ENCODE measurements at regions not wholly inside any gene's neighbourhood (a gene's known extent, or its start where the extent isn't known, plus 50 kb on each side); places are given as distances from the start of the nearest gene placed in this dataset.

DNA sequence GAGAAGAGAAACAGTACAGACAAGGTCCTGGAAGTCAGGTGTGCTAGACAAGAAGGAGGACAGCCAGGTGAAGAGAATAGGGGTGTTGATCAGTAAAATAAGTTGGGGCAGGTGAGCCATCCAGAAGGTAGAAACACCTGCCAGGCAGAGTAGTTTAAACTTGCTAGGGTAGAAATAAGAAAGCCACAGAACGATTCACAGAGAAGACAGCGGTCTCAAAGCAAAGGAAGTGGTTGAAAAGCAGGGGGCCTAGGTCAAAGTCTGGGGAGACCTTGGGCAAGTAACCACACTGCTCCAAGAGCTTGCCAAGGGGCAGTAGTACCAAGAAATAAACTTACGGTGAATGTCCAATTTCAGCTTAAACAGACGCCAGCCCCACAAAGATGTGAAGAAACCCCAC lies 116.6 kb upstream of the PROX1 start:
- no peak for DNase-seq (ENCODE audit: low read depth)

DNA sequence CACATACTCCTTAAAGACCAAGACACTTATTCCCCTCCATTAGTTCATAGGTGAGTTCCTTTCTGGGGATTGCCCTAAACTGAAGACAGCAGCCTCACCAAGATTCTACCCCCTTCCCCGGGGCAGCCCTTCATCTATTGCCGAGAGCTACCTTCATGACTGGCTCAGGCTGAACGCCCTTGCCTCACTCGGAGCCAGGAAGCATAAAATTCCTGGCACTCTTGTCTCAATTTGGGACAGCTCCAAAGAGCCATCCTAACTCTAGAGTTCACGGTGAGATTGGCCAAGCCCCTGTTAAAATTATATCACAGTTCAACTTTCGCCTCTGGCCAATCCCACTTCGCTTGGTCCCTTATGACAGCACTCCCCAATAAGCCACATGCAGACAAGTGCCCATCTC lies 113.0 kb upstream of the PROX1 start:
- no peak for DNase-seq (ENCODE audit: low read depth)

DNA sequence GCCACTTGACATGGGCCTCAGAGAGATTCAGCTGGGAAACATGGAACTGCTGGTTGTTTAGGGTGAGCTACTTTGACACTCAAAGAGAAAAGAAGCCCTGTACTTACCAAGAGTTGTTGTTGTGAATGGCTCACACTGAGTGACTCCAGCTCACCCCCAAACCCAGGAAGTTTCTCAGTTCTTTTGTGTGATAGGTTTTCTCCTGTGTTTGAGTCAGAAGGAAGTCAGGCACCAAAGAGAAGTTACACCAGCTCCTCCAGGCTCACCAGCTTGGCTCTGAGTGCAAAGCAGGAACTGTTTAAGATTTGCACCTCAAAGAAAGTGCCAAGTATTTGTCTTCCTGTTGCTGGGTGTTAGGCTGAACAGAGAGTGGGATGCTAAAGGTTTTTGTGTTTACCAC lies 111.2 kb upstream of the PROX1 start:
- no peak for DNase-seq (ENCODE audit: low read depth)

DNA sequence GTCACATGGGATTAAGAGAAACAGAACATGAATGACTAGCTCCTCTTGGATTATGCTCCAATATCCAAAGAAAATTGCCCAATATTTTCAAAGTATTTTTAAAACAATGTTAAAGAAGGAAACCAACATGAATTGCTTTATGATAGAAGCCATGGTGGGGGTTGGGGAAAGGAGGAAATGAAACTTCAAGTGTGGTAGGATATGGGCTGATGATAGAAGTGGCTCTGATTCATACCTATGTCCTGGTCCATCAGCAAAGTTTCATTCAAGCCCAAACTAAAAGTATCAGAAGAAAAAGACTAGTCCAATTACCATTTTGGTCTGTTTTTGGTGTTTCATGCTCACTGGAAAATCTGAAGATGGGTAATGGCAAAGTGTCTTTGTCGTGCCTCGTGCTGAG lies 104.2 kb upstream of the PROX1 start:
- no peak for DNase-seq (ENCODE audit: low read depth)

DNA sequence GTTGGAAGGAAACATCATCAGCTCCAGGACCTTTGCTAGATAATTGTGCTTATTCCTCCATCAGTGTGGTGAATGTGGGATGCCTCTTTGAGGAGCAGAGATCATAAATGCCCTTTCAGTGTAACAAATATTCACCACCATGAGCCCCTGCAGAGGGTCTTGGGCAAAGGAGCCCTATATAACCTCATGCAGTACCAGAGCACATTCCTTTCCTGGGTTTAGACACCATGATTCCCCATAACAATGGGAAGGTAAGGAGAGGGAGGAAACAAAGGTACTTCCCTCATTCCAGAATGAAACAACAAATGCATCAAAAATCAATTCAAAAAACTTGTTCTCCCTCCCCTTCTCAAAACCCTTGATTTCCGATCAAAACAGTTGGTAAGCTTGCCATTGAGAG lies 103.4 kb upstream of the PROX1 start:
- no peak for DNase-seq (ENCODE audit: low read depth)

DNA sequence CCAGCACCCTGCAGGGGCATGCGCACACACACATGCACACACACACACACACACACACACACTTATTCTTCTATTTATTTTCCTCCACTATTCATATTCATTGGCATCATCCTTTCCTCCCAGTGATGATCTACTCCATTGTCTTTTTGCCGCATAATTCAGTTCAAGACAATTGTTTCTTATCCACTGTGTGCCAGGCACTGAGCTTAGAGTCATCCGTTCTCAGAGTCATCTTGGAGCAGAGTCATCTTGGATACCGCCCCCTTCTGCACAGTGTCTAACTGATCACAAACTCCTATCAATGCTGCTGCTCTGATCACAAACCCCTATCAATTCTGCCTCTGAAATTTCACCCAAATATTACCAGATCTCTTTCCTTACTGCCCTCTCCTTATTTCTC lies 102.8 kb upstream of the PROX1 start:
- DNase-seq (ENCODE audit: low read depth), result no peak

DNA sequence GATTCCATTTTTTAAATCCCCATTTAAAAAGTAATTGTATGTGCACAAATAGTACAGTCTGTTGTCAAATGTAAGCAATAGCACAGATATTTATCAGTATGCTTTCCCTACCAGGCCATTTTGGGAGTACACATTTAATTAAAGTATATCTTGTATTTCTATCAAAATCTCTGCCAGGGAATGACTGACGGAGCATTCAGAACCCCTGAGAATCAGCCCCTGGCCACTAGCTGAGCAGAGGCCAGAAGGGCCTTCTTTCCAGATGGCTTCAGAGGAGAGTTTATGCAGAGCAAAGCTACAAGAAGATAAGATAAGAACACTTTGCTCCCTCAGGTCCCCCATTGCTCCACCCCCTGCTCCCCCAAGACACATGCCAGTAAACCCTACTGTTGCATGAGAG lies 99.9 kb upstream of the PROX1 start:
- DNase-seq (ENCODE audit: low read depth), result no peak

DNA sequence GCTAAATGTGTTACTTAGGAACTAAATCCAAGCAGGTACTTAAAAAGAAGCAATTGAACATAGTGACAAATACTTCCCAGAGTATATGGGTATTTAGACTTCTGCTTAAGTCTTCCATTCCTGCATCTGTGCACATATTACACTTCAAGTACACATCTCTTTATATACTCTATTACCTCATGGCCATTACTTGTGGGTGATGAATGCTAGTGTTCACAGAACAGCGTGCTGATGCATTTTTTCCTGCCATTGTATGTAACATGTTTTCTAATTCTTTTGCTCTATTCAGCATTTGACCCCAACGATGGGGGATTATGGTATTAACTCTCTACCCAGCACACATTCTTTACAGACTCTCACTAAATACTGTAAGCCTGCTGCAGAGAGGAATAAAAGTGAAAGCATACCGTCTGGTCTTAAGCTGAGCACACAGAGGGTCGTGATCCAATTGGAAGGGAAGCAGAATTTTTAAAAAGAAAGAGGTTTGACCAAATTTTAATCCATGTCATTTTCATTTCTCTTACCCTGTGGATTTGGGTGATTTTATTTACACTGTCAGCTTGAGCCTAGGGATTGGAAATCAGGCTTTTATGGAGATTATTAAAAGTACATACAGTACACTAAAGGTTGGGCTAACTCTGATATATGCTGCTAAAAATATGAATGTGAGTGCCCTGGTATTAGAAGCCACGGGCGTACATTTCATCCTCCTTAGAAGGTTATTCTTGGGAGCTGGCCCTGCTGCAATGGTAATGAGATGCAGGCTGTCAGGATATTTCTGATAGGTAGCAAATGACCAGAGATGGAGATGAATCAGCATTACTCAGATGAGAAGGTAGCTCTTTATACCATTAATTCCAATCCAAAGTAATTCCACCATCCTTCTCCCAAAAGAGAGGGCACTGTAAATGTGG lies 95.5 kb upstream of the PROX1 start:
- no peak for DNase-seq (ENCODE audit: low read depth)

DNA sequence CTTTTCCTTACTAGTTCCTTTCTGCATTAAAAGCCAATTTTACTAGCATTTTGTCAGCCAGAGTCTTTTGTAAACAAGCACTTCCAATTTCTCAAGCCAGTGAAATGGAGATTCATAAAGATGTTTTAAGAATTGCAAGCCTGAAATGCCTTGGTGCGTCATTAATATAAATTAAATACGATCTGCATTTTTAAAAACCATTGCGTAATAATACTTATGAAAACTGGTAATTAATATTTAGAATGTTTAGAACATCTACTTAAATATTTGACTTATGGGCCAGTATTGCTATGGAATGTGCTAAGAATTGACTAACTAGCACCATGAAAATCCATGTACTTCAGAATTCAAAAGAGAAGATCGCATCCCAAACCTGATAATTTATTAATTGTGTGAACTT lies 89.1 kb upstream of the PROX1 start:
- no peak for DNase-seq (ENCODE audit: low read depth)

DNA sequence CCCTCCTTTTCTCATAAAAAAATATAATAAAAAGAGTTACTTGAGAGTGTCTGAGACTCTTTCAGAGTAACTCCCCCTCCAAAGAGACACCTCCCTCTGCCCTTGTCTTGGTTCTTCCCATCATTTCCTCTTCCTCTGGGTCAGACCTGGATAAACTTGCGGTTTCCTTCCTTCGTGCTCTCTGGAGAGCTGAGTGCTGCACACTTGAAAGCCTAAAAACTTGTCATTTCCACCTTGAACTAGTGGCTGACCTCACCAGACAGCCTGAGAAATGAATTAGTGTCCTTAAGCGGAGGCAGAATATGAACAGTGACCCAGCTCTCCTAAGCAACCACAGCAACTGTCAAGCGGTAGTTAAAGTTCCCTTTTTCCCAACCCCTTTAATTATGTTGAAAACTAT lies 88.4 kb upstream of the PROX1 start:
- DNase-seq (ENCODE audit: low read depth), result no peak

DNA sequence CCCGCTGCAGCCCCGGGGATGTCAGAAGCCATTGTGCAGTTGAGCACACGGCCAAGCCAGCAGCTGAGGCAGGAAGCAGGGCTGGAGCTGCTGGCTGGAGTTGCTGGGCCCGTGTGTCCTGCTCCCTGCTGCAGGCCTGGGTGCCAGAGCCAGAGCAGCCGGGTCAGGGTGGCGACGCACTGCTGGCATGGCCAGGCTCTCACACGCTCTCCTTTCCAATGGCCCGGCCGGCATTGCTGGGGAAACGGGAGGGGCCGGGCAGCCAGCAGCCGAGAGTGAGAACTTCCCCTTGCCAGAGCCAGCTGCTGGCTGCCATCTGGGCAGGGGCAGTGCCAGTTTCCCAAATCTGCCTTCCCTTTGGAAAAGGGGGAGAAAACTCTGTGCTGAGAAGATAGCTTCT lies 82.4 kb upstream of the PROX1 start:
- DNase-seq (ENCODE audit: low read depth), result no peak

DNA sequence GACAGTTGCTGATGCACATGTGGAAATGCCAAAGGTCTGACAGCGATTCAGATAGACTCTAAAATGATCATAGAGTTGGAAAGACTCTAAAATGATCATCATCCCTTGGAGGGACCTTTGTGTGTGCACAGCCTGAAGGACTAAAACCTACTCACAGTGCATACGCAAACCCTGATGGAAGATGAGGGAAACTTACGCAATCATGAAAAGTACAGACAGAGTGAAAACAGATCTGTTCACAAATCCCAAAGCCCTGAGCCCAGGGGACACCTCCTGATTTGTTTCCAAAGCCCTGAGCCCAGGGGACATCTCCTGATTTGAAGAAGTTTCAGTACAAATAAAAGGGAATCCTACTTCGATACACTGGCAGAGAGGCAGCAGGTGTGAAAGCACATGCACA lies 79.3 kb upstream of the PROX1 start:
- DNase-seq (ENCODE audit: low read depth), result no peak

DNA sequence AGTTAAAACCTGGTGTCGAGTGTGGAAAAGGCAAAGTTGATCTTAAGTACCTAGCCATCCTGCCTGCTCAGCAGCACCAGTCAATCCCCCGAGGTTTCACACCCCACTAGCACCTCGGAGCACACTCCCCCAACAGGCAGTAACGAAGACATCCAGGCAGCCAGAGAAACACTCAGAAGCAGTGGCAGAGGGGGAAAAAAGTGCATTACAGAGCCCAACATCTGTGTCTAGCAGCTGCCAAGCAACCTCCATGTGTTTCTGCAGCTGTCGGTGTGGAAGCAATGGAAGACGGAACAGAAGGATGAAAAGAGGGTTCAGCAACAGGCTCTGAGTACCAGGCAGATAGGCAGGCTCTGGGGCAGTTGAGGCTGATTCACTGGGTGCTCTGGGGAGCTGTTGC lies 73.4 kb upstream of the PROX1 start:
- DNase-seq (ENCODE audit: low read depth), result no peak

DNA sequence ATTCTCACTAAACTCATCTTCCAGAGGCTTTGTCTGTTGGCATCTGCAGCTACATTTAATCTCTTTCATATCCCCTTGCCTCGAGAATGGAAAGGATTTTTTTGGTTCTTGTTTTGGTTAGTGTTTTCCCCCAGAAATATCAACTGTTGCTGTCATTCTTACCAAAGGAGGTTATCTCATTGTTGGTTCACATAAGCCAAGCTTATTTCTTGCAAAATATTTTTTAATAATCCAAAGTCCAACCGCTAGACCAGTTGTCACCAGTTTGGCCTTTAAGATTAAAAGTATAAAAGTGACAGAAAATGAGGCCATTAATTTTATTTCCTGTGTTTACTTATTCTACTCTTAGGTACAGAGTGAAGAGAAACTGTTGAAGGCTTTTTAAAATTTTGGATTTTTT lies 66.5 kb upstream of the PROX1 start:
- no peak for DNase-seq (ENCODE audit: low read depth)

DNA sequence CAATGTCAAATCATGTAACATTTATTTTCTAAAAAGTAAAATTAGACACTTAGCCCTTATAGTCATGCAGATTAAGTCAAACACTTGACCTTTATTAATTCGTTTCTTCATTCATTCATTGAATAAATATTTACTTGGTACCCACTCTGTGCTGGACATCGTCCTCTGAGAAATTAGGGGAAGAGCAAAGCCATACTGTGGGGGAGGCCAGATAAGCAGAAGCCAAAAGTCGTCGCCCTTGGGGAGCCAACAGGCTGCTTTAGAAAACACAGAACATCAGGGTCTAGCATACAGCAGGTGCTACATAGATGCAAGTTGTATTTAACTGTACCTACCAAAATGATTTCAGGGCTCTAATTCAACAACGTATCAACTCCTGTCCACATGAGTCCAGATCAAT lies 66.1 kb upstream of the PROX1 start:
- no peak for DNase-seq (ENCODE audit: low read depth)

DNA sequence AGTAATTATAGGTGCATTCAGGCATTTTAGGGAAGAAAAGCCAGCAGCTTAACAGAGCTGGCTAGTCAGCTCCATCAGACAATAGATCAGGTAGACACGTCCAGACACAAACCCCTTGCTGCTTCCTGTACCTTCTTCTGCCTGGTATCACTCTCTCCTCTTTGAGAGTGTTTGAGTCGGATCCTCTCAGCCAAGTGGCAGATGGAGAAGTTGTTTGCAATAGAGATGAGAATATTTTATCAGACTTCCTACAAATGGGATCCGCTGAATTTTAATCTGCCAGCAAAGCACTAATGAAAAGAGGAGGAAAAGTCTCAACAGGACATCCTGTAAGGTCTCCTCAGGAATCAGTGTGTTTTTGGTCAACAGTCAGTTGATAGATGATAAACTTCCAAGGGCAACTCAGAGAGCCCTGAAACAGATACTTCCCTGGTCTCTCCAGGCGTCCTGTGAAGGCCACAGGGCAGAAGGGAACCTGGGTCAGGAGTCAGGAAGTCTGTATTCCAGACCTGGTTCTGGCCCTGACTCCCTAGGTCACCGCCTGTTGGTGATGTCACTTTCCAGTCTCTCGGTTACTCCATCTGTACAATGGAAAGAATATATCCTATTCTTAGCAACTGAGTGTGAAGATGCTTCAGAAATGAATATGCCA lies 62.1 kb upstream of the PROX1 start:
- no peak for DNase-seq (ENCODE audit: low read depth)

DNA sequence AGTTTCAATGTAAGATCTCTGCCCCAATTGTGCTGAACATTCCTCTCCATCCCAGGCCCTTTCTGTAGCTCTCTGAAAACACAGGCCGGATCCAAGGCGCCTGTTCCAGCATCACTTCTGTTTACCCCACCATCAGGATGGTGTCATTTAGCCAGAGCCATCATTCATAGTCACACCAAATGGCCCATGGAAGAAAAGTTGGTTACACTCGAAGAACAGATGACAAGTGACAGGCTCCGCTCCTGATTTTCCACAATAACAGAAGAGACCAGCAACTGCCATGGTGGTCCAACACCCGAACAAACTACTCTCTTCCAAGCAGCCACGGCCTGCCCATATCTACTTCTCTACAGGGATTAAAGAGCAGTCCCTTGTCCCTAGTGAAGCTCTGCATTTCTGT lies 59.9 kb upstream of the PROX1 start:
- DNase-seq (ENCODE audit: low read depth), result no peak

DNA sequence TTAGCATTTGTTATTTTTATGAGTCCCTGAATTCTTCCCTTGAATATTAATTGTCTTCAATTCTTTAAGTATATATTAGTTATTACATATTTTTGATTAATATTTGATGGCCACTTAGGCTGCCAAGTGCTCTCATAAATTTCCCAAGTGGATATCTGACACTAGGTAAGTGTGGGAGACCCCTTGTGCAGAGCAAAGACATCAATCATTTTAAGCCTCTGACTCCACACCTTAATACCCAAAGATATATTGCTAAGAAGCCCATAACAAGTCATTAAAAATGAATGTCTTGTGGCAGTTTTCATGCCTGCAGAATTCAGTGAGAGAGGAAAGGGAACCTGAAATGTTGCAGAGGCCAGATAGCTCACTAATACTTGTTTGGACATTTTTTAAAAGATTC lies 58.4 kb upstream of the PROX1 start:
- no peak for DNase-seq (ENCODE audit: low read depth)

DNA sequence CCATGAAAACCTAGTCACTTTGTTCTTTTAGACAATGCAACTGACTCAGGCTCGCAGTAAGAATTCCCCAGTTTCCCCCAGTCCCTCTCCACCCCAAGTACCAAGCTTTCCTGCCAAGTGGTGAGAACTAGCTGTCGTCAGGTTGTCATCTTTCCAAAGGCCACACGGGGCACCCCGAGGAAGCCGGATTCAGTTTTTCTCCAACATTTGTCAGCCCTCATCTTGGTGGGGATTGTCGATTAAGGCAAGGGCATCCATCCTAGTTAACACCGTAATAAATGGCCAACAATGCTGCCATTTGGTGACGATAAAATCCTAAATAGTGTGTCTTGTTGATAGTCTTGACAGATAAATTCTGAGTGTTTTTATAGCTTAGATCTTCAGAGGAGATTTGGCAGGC lies 55.9 kb upstream of the PROX1 start:
- no peak for DNase-seq (ENCODE audit: low read depth)

DNA sequence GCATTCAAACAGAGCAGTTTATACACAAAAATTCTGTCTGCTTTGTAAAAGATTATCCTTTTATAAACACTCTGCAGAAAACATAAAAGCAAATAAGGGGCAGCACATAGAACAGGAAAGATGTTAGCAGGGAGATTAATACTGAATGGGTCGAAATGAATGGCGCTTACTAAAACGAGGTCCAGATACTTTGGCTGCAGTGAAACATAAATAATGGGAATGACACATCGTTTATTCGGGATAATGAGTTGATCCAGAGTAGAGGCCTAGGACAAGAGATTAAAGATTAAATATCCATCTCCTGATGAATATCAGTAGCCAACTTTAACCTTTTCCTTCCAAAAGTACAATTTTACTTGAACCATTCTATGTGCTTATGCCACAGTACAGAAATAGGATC lies 54.4 kb upstream of the PROX1 start:
- no peak for DNase-seq (ENCODE audit: low read depth)

DNA sequence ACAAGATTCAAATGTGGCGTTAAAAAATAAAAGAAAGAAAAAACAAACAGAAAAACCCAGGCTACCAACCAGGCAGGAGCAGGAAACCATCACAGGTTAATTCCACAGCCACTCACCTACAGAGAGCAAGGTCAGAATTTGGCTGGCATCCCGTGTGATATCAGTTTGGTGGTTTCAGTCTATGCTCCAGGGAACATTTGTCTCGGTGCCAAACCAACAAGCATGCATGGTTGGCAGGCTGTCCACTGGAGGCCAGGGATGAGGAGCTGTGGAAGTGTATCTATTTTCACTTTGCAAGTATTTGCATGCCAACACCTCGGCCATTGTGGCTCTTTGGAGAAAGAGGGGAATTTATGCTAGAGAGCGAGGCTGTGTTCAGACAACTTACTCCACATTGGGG lies 53.1 kb upstream of the PROX1 start:
- no peak for DNase-seq (ENCODE audit: low read depth)

DNA sequence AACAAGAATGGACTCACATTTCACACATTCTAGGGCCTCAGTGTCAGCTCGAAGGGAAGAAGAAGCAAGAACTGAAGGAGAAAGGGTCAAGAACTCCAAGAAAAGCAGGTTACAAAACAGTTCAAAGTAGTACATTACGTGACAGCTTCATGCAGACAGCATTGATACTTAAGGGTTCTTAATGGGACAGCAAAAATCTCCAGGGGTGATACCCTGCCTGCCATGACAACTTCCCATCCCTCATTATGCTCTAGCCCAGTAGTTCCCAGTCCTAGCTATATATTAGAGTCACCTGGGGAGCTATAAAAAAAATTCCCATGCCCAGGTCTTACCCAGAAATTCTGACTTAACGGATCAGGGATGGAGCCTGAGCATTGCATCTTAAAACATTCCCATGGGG lies 51.2 kb upstream of the PROX1 start:
- no peak for DNase-seq (ENCODE audit: low read depth)

All from HS-27A (cell line).